Stimulated activated CD4-positive, alpha-beta T cell treated with anti-CD3 and anti-CD28 coated beads, Interleukin-2, amount 100 ng/mL, for 48 hours (primary cell): ENCODE measurements at regions not wholly inside any gene's neighbourhood (a gene's known extent, or its start where the extent isn't known, plus 50 kb on each side); places are given as distances from the start of the nearest gene placed in this dataset.
"Not testable (repeated sequence)": the region's sequence is repeated elsewhere in the genome, so short reads cannot be mapped to it uniquely, and the experiment has no call there.

Experiments
- DNase-seq, 2 donors: peaks; one replicate each; pipeline ENCODE4 v3.0.0-alpha.2; 2020

GRCh38 chr2:8502316-8502715 lies 179.5 kb upstream of the ID2 start:
- DNase-seq: no peak

DNA sequence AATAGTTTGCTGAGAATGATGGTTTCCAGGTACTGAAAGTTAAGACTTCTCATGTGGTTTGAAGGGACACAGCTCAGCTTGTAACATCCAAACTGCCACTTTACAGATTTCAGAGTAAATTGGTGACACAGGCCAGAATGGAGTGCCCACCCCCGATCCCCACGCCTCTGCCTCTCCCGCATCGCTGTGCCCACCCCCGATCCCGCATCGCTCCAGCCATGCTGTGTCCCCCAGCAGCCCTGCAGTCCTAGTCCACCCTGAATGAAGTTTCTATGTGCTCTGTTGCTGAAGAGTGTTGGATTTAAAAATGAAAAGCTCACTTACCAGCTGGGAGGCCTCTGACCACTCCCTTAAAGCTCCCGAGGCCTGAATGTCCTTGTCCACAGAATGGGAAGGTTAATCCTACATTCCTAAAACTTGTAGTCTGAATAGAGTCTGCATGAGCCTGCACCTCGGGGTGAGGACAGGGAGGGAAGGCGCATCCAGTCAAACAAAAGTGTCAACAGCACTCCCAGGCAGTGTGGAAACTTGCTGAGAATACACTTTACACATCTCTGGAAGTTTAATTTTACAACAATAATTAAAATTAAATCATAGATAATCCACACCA lies 176.4 kb upstream of the ID2 start:
- DNase-seq: no peak

GRCh38 chr2:8506746-8507145 lies 175.1 kb upstream of the ID2 start:
- DNase-seq: no peak

- DNase-seq: no peak
Measured at GRCh38 chr2:8508766-8509165, 173.1 kb upstream of the ID2 start.

DNA sequence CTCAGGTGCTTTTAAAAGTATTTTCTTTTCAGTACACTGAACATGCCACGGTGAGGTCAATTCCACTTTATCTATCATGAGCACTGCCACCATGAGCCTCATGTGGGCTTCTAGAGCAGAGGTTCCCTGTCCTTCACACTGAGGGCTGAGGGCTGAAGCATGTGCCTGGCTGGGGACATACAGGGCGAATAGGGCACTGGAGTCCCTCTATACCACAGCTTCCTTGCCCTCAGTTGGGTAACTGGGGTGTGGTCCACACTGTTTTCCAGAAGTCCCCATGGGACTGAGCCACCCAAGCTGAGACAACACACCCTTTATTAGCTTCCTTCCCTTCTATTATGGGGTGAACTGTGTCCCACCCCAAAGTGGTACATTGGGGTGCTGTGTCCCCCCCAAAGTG lies 172.2 kb upstream of the ID2 start:
- no peak for DNase-seq

DNA sequence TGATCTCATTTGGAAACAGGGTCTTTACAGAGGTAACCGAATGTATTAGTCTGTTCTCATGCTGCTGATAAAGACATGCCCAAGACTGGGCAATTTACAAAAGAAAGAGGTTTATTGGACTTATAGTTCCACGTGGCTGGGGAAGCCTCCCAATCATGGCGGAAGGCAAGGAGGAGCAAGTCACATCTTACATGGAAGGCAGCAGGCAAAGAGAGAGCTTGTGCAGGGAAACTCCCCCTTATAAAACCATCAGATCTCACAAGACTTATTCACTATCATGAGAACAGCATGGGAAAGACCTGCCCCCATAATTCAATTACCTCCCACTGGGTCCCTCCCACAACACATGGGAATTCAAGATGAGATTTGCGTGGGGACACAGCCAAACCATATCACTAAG lies 171.8 kb upstream of the ID2 start:
- not testable (repeated sequence) for DNase-seq

DNA sequence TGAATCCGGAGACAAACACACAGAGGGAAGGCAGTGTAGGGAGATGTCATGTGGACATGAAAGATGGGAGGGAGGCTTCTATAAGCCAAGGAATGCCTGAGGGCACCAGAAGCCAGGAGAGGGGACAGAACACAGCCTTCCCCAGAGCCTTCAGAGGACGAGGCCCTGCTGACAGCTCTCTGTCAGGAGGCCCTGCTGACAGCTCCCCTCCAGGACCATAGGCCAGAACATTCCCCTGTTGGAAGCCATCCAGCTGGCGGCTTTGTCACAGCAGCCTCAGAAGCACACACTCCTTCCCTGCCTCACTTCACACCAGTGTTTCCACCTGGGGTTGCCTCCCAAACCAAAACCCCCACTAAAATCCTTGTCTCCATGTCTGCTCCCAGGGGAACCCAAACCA lies 171.3 kb upstream of the ID2 start:
- no peak for DNase-seq

- no peak for DNase-seq
Measured at GRCh38 chr2:8511868-8512612, 169.8 kb upstream of the ID2 start.

DNA sequence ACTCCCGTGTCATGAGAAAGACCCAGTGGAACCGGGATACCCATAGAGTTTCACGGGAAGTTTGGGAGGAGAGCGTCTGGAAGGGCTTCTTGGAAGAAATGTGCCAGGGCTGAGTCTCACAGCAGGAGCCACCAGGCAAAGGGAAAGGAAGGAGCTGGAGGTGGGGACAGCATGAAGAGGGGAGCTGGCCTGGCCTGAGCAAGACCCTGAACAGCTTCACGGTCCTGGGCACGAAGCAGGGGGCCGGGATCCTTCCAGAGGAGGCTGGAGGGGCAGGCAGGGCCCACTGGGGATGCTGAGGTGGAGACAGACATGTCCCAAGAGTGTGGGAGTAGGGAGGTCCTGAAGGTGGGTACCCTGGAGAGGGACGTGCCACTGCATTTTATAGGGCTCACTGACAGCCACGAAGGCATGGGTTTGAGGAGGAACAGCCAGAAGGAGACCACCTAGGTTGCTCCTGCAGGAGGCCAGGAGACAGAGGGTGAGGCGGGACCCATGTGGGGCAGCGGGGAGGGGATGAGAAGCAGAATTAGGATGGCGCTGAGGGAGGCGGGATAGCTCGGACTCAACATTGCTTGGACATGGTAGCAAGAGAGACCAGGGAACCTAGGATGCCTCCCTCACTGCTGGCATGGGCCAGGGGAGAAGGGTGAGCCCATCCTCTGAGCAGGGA lies 168.1 kb upstream of the ID2 start:
- no peak for DNase-seq

DNA sequence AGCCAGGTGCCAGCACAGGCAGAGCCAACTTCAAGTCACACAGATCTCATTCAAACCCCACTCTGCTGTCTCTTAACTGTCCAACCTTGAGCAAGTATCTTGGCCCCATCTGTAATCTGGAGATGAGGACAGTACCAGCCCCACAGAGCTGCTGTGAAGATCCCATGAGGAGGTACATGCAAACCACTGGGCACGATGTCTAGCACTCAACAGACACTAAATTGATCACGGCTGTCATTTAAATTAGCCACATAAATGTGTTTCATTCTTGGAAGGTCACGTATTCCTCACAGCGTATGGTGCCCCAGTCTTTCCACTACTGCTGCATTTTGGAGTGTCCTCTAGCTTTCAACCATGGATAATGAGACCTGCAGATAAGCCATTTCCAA lies 167.6 kb upstream of the ID2 start:
- DNase-seq: no peak

DNA sequence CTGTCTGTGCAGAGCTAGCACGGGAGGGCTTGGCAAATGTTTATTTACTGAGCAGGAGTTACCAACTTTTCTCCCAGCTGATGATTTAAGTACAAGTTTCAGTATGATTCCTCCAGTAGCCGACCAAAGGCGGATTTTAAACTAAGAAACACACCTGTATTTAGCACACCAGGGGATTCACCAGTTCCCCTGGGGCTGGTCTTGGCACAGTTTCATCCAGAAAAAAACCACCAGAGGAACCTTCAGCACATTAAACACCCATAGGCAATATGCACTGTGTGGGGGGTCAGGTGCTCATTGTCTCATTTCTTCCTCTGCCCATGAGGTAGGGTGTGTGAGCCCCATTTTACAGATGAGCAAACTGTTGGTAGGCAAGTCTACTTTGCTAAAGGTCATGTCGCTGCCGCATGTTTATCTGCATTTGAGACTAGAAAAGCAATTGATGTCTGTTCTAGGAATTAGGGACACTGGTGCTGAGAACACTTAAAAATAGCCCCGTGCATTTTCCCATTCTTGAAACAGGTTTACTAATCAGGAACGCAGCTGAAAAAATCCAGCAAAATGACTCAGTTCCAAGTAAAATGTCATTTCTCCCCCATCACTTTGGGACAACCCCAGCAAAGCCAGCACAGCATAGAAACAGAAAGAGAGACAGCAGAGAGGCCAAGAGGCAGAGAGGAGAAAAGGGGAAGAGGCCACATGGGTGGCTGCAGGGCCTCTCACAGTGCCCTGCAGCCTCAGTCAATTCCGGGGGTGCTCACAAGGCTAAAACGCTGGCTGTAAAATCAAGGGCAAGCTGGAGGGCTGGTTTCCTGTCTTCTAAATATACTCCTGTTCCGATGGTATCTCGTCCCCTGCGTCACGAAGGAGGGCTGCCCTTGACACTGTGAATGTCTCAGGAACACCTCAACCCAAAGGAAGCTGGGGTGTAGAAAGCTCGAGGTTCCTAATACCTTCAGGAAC lies 166.8 kb upstream of the ID2 start:
- DNase-seq: peak; percentile 48 to 51

DNA sequence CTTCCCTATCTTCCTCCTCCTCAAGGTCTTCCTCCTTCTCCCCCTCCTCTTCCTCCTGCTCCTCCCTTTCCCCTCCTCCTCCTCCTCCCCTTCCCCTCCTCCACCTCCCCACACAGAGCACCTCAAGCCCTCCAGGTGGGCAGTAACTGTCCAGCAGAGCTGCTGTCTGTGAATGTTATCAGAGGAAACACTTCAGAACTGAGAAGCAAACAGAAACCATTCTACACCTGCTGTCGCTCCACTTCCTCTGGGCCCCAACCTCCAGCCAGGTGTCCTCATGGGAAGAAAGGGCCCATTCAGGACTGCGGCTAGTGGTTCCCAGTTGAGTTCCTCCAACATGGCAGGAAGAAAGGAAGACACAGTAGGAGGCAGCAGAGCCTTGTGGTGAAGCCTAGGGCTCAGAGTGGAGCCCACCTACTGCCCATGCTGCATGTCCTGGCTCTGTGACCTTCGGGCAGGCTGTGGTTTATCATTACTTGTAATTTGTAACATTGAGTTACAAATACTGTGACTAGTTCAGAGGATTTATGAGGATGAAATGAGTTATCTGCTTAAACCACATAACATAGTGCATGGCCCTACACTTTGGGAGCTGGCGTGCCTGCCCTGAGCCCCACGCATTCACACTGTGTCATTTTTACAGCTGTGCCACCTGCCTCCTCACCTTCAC lies 165.9 kb upstream of the ID2 start:
- DNase-seq: no peak

DNA sequence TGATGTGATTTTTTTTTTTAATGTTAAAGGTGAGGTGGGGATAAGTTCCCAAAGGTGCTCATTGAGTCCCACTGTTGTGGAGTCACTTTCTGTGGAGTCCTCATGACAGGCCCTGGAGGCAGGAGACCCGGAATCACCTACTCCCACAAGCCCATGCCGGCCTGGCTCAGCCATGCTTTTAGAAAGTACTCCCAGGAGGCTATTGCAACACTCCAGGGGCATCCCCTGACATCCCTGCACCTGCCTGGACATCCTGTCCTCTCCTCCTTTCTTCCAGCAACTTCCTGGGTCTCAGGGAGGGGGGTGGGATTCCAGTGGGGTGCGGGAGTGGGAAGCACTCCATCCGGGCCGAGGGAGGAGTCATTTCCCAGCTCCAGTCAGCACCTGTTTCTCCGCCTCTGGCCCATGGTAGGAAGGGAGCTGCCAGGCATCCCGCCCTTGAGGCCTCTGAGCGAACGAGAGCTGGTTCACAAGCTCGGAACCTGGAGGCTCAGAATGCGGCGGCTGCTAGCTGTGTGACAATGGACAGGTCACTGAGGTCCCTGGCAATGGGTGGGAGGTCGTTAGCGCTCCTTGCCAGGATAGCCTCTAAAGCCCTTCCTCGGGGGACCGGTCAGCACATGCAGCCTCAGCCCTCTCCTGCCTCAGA lies 163.9 kb upstream of the ID2 start:
- no peak for DNase-seq

DNA sequence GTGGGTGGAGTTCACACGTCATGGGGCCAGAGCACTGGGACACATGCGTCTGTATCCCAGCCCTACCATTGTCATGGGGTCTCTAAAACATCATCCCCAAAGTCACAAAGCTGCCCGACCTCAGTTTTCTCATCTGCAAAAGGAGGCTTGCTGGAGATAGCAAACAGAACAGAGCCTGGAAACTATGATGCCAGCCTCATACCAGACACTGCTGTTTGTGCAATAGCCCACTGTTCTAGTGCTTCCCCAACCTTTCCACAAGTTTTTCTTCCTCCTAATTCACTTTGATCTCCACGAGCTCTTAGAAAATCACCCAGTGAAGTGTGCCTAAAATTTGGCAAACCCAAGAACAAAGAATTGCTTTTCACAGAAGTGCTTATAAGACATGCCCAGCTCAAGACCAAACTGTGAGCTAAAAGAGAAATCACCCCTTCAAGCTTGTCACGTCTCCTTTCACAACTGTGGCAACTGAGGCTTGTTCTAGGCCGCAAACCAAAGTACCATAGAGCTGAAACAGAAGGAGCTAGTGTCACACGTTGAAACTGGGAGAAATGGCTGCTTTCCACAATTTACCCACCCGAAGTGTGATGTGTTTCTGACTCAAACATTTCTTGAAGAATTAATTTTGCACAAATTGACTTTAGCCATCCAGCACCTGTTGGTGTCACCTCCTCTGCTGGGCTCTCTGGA lies 162.7 kb upstream of the ID2 start:
- DNase-seq: no peak

DNA sequence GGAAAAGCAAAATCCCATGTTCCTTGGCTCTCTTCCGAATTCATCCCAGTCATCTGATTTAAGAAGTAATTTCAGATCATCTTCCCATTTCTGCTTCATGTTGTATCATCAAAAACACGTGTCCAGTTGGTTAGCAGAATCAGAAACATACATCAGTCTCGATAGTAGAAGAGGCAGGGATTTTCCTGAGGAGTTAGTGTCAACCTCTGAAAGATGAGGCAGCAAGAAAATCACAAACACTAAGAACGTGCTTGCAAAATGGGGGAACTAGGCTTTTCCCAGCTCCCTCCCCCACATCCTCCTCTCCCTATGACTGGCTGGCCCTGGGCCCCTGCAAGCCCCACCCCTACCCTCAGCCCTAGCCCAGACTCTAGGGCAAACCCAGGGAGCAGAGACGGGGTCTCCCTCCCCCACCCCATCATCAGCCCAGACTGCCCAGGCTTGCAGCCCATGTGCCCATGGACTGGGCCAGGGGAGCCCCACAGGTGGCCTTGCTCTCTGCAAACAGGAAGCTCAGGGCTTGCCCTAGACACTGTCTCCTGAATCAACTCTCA lies 161.0 kb upstream of the ID2 start:
- no peak for DNase-seq

GRCh38 chr2:8522687-8523086 lies 159.2 kb upstream of the ID2 start:
- DNase-seq: no peak

GRCh38 chr2:8524388-8524787 lies 157.5 kb upstream of the ID2 start:
- no peak for DNase-seq

DNA sequence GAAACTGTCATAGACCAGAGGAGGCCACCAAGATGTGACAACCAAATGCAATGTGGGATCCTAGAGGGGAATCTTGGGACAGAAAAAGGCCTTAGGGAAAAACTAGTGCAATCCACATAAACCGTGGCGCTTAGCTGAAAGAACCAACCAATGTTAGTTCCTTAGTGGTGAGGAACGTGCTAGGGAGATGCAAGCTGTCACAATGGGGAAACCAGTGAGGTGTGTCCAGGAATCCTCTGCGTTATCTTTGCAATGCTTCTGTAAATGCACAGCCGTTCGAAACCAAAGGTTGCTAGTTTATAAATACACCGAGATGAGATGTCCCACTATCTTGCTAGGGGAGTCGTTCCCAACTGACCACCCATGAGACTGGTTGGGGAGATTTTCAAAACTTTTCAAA lies 157.0 kb upstream of the ID2 start:
- DNase-seq: no peak

- no peak for DNase-seq
Measured at GRCh38 chr2:8525236-8525581, 156.6 kb upstream of the ID2 start.

DNA sequence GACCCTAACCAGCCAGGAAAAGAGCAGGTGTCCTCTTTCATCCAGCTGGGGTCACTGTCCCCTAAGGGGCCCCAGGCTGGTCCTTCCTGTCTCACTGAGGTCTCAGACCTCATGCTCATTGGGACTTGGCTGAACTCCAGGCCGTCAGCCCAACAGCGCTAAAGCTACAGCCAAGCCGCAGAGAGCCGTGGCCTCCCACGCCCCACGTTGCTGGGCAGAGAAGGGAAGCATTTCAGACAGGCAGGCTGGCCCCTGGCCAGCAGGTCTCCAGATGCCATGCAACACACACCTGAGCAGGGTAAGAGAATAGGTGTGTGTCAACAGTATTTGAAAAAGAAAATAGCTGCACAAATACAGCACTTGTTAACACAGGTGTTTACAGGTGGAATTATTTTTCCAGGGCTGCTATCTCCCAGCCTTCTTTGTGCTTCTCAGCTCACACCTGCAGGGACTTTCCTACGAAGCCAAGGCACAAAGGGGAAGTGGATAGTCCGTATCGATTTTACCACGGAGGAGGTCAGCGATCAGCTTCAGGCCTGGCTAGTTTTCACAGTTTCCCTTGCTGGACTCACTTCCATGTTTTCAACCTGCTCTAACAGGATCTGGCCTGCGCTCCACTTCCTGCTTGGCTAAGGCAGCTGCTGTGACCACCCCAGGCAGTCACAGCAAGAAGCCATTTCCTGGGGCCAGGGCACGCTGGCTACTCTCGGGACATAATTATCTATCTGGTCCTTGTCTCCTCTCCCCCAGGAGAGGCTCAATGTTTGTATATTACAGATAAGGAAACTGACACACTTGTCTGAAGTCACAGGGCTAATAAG lies 156.1 kb upstream of the ID2 start:
- DNase-seq: no peak

DNA sequence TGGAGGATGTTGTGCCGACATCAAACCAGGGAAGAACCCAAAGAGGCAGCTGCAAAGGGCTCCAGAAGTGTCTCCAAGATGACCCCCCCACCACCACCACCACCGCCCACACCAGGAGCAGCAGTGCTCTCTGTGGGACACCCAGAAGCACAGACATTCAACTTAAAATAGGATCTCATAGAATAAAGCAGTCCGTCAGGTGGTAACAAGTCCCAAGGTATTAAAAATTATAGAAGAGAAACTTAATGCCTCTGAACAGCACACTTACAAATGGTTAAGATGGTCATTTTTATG lies 155.5 kb upstream of the ID2 start:
- DNase-seq: no peak
